OCI-LY3 (cell line): ENCODE measurements at regions not wholly inside any gene's neighbourhood (a gene's known extent, or its start where the extent isn't known, plus 50 kb on each side); places are given as distances from the start of the nearest gene placed in this dataset.

Experiments
- EZH2phosphoT487 ChIP-seq: fragments of 200-600 bp; shearing (Covaris generic); IDR thresholded peaks from 2 replicates; pipeline ENCODE4 v1.6.1; 2018; ENCODE audit warnings: antibody characterized with exemption, mixed run types, low read depth
- TF ChIP-seq, protein P1 (sequence below): fragments of 200-600, 300-600 bp; sonication (generic); IDR thresholded peaks from 2 replicates; pipeline ENCODE4 v1.5.1; 2014; ENCODE audit warnings: antibody characterized with exemption, low read length, low read depth

DNA sequence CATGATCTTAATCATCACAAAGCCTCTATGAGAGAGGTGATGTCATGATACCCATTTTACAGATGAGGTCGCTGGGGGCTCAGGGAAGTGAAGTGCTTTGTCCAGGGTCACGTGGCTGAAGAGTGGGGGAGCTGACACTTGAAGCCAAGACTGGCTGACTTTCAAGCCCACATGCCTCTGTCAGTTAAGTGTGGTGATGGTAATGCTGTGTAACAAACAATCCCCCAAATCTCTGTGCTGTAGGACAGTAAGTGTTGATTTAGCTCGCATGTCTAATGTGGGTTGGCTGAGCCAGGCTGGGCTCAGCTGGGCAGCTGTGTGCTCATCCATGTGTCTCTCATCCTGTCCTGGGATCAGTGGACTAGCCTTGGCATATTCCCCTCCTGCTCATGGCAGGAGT is 87.1 kb upstream of the GRK3 start:
- TF ChIP-seq, protein P1, sequence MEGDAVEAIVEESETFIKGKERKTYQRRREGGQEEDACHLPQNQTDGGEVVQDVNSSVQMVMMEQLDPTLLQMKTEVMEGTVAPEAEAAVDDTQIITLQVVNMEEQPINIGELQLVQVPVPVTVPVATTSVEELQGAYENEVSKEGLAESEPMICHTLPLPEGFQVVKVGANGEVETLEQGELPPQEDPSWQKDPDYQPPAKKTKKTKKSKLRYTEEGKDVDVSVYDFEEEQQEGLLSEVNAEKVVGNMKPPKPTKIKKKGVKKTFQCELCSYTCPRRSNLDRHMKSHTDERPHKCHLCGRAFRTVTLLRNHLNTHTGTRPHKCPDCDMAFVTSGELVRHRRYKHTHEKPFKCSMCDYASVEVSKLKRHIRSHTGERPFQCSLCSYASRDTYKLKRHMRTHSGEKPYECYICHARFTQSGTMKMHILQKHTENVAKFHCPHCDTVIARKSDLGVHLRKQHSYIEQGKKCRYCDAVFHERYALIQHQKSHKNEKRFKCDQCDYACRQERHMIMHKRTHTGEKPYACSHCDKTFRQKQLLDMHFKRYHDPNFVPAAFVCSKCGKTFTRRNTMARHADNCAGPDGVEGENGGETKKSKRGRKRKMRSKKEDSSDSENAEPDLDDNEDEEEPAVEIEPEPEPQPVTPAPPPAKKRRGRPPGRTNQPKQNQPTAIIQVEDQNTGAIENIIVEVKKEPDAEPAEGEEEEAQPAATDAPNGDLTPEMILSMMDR: no peak
- TF ChIP-seq EZH2phosphoT487: no peak
